Upper lobe of left lung (tissue), 4 donors: ENCODE measurements at regions not wholly inside any gene's neighbourhood (a gene's known extent, or its start where the extent isn't known, plus 50 kb on each side); places are given as distances from the start of the nearest gene placed in this dataset.

Experiments used
- CTCF ChIP-seq, 6 experiments: fragments of 450-650 bp in 4 of 6; fragments of 200-600 bp in 2 of 6; sonication (generic) in 2 of 6; IDR thresholded peaks; one replicate each; pipeline ENCODE4 v1.5.1; 2016 to 2019; ENCODE audit warnings: antibody characterized with exemption in 6 of 6
- EP300 ChIP-seq, 4 donors: sonication (generic); formaldehyde crosslinking; IDR thresholded peaks; one replicate each; pipeline ENCODE4 v1.5.1; 2017; ENCODE audit warnings: antibody characterized with exemption in 4 of 4, control low read depth in 2 of 4
- POLR2A ChIP-seq, 4 donors: fragments of 450-650 bp; IDR thresholded peaks; one replicate each; pipeline ENCODE4 v1.5.1; 2016 to 2017; ENCODE audit warnings: antibody characterized with exemption in 4 of 4, mild to moderate bottlenecking in 2 of 4

GRCh38 chr12:66045506-66045905 is 85.0 kb downstream of the LLPH start:
- TF ChIP-seq CTCF (IDR thresholded peaks at IDR 0.05) = no peak
- no peak for TF ChIP-seq POLR2A (IDR thresholded peaks at IDR 0.05)
- no peak for TF ChIP-seq EP300 (IDR thresholded peaks at IDR 0.05)
